H1 (cell line): ENCODE measurements at regions not wholly inside any gene's neighbourhood (a gene's known extent, or its start where the extent isn't known, plus 50 kb on each side); places are given as distances from the start of the nearest gene placed in this dataset.

ENCODE experiments used
- NRF1 ChIP-seq: IDR thresholded peaks from 2 replicates; pipeline ENCODE4 v1.6.1; 2011; ENCODE audit warnings: mild to moderate bottlenecking, low read depth, low read length, improper control_type of control experiment
- SIRT6 ChIP-seq: IDR thresholded peaks from one replicate; pipeline ENCODE4 v1.7.1; 2012; ENCODE audit warnings: low read length, inconsistent platforms

DNA sequence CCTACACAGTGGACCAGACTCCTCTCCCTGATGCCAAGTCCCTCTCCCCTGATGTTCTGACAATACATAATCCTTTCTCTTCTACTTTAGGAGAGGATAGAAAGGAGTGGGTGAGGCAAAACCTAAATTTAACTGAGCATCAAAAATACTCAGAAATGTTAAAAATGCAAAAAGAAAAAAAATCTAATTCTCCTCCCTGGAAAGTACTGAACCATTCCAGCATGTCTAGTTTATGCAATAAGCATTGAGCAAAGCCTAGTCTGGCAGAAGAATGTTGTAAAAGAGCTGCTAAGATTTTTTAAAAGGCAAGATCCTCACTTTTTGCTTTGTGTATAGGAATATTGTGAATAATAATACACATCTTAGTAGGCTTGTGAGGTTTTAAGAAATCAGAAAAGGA, 116.6 kb upstream of the STXBP5 start (continued):
- no peak for TF ChIP-seq NRF1
- no peak for TF ChIP-seq SIRT6
